Transverse colon (tissue), 4 donors: ENCODE measurements at regions not wholly inside any gene's neighbourhood (a gene's known extent, or its start where the extent isn't known, plus 50 kb on each side); places are given as distances from the start of the nearest gene placed in this dataset.

Experiments used
- DNase-seq: peaks from one replicate; pipeline ENCODE4 v3.0.0-alpha.2; 2019
- H3K27ac ChIP-seq, 4 donors: fragments of 200-600 bp; sonication (generic); 2 replicates each; pipeline ENCODE4 v1.5.1; 2016 to 2018; ENCODE audit warnings: inconsistent platforms in 4 of 4
- H3K27me3 ChIP-seq: fragments of 200-600 bp; sonication (generic); 2 replicates; pipeline ENCODE4 v1.5.1; 2017; ENCODE audit warnings: inconsistent platforms
- H3K36me3 ChIP-seq, 4 donors: fragments of 200-600 bp; sonication (generic); 2 replicates each; pipeline ENCODE4 v1.5.1; 2017 to 2019; ENCODE audit warnings: inconsistent platforms in 4 of 4
- H3K4me1 ChIP-seq, 4 donors: fragments of 200-600 bp; sonication (generic); 2 replicates each; pipeline ENCODE4 v1.5.1; 2017 to 2020; ENCODE audit warnings: inconsistent platforms in 4 of 4
- H3K4me3 ChIP-seq, 4 donors: fragments of 200-600 bp; sonication (generic); 1 replicate in 1 of 4; 2 replicates in 3 of 4; pipeline versions ENCODE4 v1.5.1 to v1.6.1; 2017 to 2019; ENCODE audit warnings: inconsistent platforms in 4 of 4
- H3K9me3 ChIP-seq, 2 donors: fragments of 200-600 bp; sonication (generic); 2 replicates each; pipeline ENCODE4 v1.5.1; 2017 to 2019; ENCODE audit warnings: inconsistent platforms in 2 of 2
- CTCF ChIP-seq, 5 experiments: fragments of 200-600 bp in 3 of 5; fragments of 450-650 bp in 2 of 5; sonication (generic) in 3 of 5; IDR thresholded peaks; 1 replicate in 2 of 5; 2 replicates in 3 of 5; pipeline ENCODE4 v1.5.1; 2016 to 2017; ENCODE audit warnings: antibody characterized with exemption in 5 of 5, inconsistent platforms in 3 of 5, mild to moderate bottlenecking in 2 of 5, moderate library complexity in 1 of 5
- EP300 ChIP-seq: sonication (generic); formaldehyde crosslinking; IDR thresholded peaks from one replicate; pipeline ENCODE4 v1.6.1; 2017; ENCODE audit warnings: antibody characterized with exemption, low read depth
- POLR2A ChIP-seq: fragments of 450-650 bp; IDR thresholded peaks from one replicate; pipeline ENCODE4 v1.6.1; 2016; ENCODE audit warnings: antibody characterized with exemption, mild to moderate bottlenecking, moderate library complexity
- POLR2AphosphoS5 ChIP-seq, 3 donors: sonication (generic); formaldehyde crosslinking; IDR thresholded peaks; one replicate each; pipeline ENCODE4 v1.6.1; 2016; ENCODE audit warnings: antibody characterized with exemption in 3 of 3
- WGBS, 2 donors: methylation state at CpG; one replicate each; pipeline ENCODE4 v1.1.5; 2018; ENCODE audit warnings: low coverage in 1 of 2; 5-methylcytosine and 5-hydroxymethylcytosine counted together
- in situ Hi-C, 4 donors: fragments of 200-750 bp; cut with MboI; loops; one replicate each; pipeline versions ENCODE4 v1.15.0 to v1.15.1; 2017; ENCODE audit warnings: low sequenced_read_pairs in 3 of 4, low pct_ligation_motif_present in 1 of 4, low pct_unique_long_range_greater_than_20kb in 1 of 4
- intact Hi-C: fragments of 100-400 bp; cut with DNase I; formaldehyde crosslinking; loops from one replicate; pipeline ENCODE4 v1.15.1; 2023; ENCODE audit warnings: low total_unique reads

GRCh38 chr10:129369566-129369965 is 97.5 kb upstream of the MGMT start:
- 64% methylated on average over 10 of the region's 10 CpGs; no CpG with 5 or more reads in 1 of the 2 donors for WGBS, 2 donors
- H3K4me3 ChIP-seq, result no peak overlapping the region
- H3K27me3 ChIP-seq, result no peaks in the 10 kb centered on the region
- no peaks in the 10 kb centered on the region for H3K36me3 ChIP-seq
- H3K4me1 ChIP-seq, result no peaks in the 10 kb centered on the region
- H3K27ac ChIP-seq, result no peak overlapping the region
- H3K9me3 ChIP-seq, result no peaks in the 10 kb centered on the region
- in situ Hi-C loops, result no loop called here
- intact Hi-C loops, result no loop called here
- DNase-seq, result no peak
- no peak for TF ChIP-seq POLR2AphosphoS5 (IDR thresholded peaks at IDR 0.05)
- TF ChIP-seq EP300, result no peak
- no peak for TF ChIP-seq CTCF (IDR thresholded peaks at IDR 0.05)
- TF ChIP-seq POLR2A, result no peak

- intact Hi-C loops (no loop called here), in situ Hi-C loops (no loop called here)
- Histone ChIP-seq H3K4me1 (no peaks in the 10 kb centered on the region), H3K9me3 (no peaks in the 10 kb centered on the region), H3K36me3 (no peaks in the 10 kb centered on the region), H3K4me3 (no peak overlapping the region), H3K27ac (no peak overlapping the region), H3K27me3 (no peaks in the 10 kb centered on the region)
- DNase-seq, result no peak
- TF ChIP-seq POLR2AphosphoS5 (IDR thresholded peaks at IDR 0.05) (no peak), POLR2A (no peak), EP300 (no peak), CTCF (IDR thresholded peaks at IDR 0.05) (no peak)
- WGBS, 2 donors, result 54 to 59% methylated on average over 5 to 7 of the region's 7 CpGs
Observed at GRCh38 chr10:129371541-129371940, 95.5 kb upstream of the MGMT start.

GRCh38 chr10:129372172-129372571 is 94.9 kb upstream of the MGMT start:
- Histone ChIP-seq H3K4me3 (no peak overlapping the region), H3K27ac (no peak overlapping the region), H3K36me3 (no peaks in the 10 kb centered on the region), H3K9me3 (no peaks in the 10 kb centered on the region), H3K27me3 (no peaks in the 10 kb centered on the region), H3K4me1 (no peaks in the 10 kb centered on the region)
- TF ChIP-seq CTCF (IDR thresholded peaks at IDR 0.05) (no peak), EP300 (no peak), POLR2A (no peak), POLR2AphosphoS5 (IDR thresholded peaks at IDR 0.05) (no peak)
- WGBS, 2 donors, result 47 to 66% methylated on average over 7 to 9 of the region's 9 CpGs
- DNase-seq, result no peak
- in situ Hi-C loops, result no loop called here
- intact Hi-C loops, result no loop called here

GRCh38 chr10:129373231-129373630 is 93.8 kb upstream of the MGMT start:
- intact Hi-C loops, result no loop called here
- in situ Hi-C loops, result no loop called here
- Histone ChIP-seq H3K27me3 (no peaks in the 10 kb centered on the region), H3K4me3 (no peak overlapping the region), H3K27ac (no peak overlapping the region), H3K4me1 (no peaks in the 10 kb centered on the region), H3K36me3 (no peaks in the 10 kb centered on the region), H3K9me3 (no peaks in the 10 kb centered on the region)
- DNase-seq, result no peak
- WGBS, 2 donors, result 84 to 85% methylated on average over 11 to 12 of the region's 12 CpGs
- TF ChIP-seq EP300 (no peak), POLR2A (no peak), CTCF (IDR thresholded peaks at IDR 0.05) (no peak), POLR2AphosphoS5 (IDR thresholded peaks at IDR 0.05) (no peak)
